ENCODE measurements at regions not wholly inside any gene's neighbourhood (a gene's known extent, or its start where the extent isn't known, plus 50 kb on each side); places are given as distances from the start of the nearest gene placed in this dataset.
"Not testable (repeated sequence)": the region's sequence is repeated elsewhere in the genome, so short reads cannot be mapped to it uniquely, and the experiment has no call there.

GRCh38 chr2:89853427-89853826 lies 1162.0 kb downstream of the RPIA start:
- H3K27ac Mint-ChIP-seq, CTCF ChIA-PET, H3K36me3 Mint-ChIP-seq, H3K9me3 Mint-ChIP-seq, H3K4me1 Mint-ChIP-seq, H3K27me3 Mint-ChIP-seq, H3K4me3 Mint-ChIP-seq, DNase-seq: not testable (repeated sequence)

GRCh38 chr2:89855752-89856151 lies 1164.3 kb downstream of the RPIA start:
- H3K27me3 Mint-ChIP-seq, H3K4me3 Mint-ChIP-seq, DNase-seq, H3K27ac Mint-ChIP-seq, H3K4me1 Mint-ChIP-seq, H3K9me3 Mint-ChIP-seq, H3K36me3 Mint-ChIP-seq, CTCF ChIA-PET: not testable (repeated sequence)

- H3K27ac Mint-ChIP-seq, CTCF ChIA-PET, H3K4me1 Mint-ChIP-seq, H3K27me3 Mint-ChIP-seq, H3K4me3 Mint-ChIP-seq, DNase-seq, H3K36me3 Mint-ChIP-seq, H3K9me3 Mint-ChIP-seq: not testable (repeated sequence)
Measured at GRCh38 chr2:89856305-89856704, 1164.8 kb downstream of the RPIA start.

GRCh38 chr2:89862164-89862563 lies 1170.7 kb downstream of the RPIA start:
- H3K4me1 Mint-ChIP-seq, H3K4me3 Mint-ChIP-seq, H3K27me3 Mint-ChIP-seq, DNase-seq, H3K9me3 Mint-ChIP-seq, H3K36me3 Mint-ChIP-seq, H3K27ac Mint-ChIP-seq, CTCF ChIA-PET: not testable (repeated sequence)

GRCh38 chr2:89863209-89863608 lies 1171.7 kb downstream of the RPIA start:
- not testable (repeated sequence) for H3K36me3 Mint-ChIP-seq, H3K4me3 Mint-ChIP-seq

GRCh38 chr2:89874810-89875595 lies 1183.5 kb downstream of the RPIA start:
- H3K27me3 Mint-ChIP-seq, H3K4me1 Mint-ChIP-seq, H3K27ac Mint-ChIP-seq, DNase-seq, CTCF ChIA-PET, H3K4me3 Mint-ChIP-seq, H3K36me3 Mint-ChIP-seq, H3K9me3 Mint-ChIP-seq: not testable (repeated sequence)

More at GRCh38 chr2:89863209-89863608, 1171.7 kb downstream of the RPIA start:
- H3K27me3 Mint-ChIP-seq, H3K27ac Mint-ChIP-seq, H3K4me1 Mint-ChIP-seq, H3K9me3 Mint-ChIP-seq, DNase-seq, CTCF ChIA-PET: not testable (repeated sequence)

- H3K4me1 Mint-ChIP-seq, CTCF ChIA-PET: not testable (repeated sequence)
Measured at GRCh38 chr2:89876445-89876844, 1185.0 kb downstream of the RPIA start.

GRCh38 chr2:89876878-89877277 lies 1185.4 kb downstream of the RPIA start:
- CTCF ChIA-PET, H3K27ac Mint-ChIP-seq, H3K4me1 Mint-ChIP-seq, H3K27me3 Mint-ChIP-seq, H3K9me3 Mint-ChIP-seq, H3K4me3 Mint-ChIP-seq, H3K36me3 Mint-ChIP-seq, DNase-seq: not testable (repeated sequence)

More at GRCh38 chr2:89876445-89876844, 1185.0 kb downstream of the RPIA start:
- DNase-seq, H3K27me3 Mint-ChIP-seq, H3K36me3 Mint-ChIP-seq, H3K27ac Mint-ChIP-seq, H3K4me3 Mint-ChIP-seq, H3K9me3 Mint-ChIP-seq: not testable (repeated sequence)

GRCh38 chr2:89882880-89883279 lies 1191.4 kb downstream of the RPIA start:
- H3K36me3 Mint-ChIP-seq, H3K27ac Mint-ChIP-seq, H3K9me3 Mint-ChIP-seq, CTCF ChIA-PET, DNase-seq, H3K4me1 Mint-ChIP-seq, H3K27me3 Mint-ChIP-seq, H3K4me3 Mint-ChIP-seq: not testable (repeated sequence)

GRCh38 chr2:89883624-89884023 lies 1192.2 kb downstream of the RPIA start:
- H3K27ac Mint-ChIP-seq, CTCF ChIA-PET, H3K4me3 Mint-ChIP-seq, H3K36me3 Mint-ChIP-seq, H3K27me3 Mint-ChIP-seq, DNase-seq, H3K9me3 Mint-ChIP-seq, H3K4me1 Mint-ChIP-seq: not testable (repeated sequence)

GRCh38 chr2:89885071-89885470 lies 1193.6 kb downstream of the RPIA start:
- H3K4me1 Mint-ChIP-seq, H3K4me3 Mint-ChIP-seq, CTCF ChIA-PET, DNase-seq, H3K9me3 Mint-ChIP-seq, H3K36me3 Mint-ChIP-seq, H3K27me3 Mint-ChIP-seq, H3K27ac Mint-ChIP-seq: not testable (repeated sequence)

GRCh38 chr2:89888693-89889092 lies 1197.2 kb downstream of the RPIA start:
- H3K27ac Mint-ChIP-seq, DNase-seq, H3K9me3 Mint-ChIP-seq, H3K4me3 Mint-ChIP-seq, H3K36me3 Mint-ChIP-seq, CTCF ChIA-PET, H3K27me3 Mint-ChIP-seq, H3K4me1 Mint-ChIP-seq: not testable (repeated sequence)

- H3K36me3 Mint-ChIP-seq, H3K4me1 Mint-ChIP-seq, H3K27ac Mint-ChIP-seq, CTCF ChIA-PET, H3K27me3 Mint-ChIP-seq, DNase-seq, H3K9me3 Mint-ChIP-seq, H3K4me3 Mint-ChIP-seq: not testable (repeated sequence)
Measured at GRCh38 chr2:89890185-89890773, 1198.8 kb downstream of the RPIA start.

GRCh38 chr2:89894988-89895387 lies 1203.5 kb downstream of the RPIA start:
- H3K27me3 Mint-ChIP-seq, H3K27ac Mint-ChIP-seq, H3K4me1 Mint-ChIP-seq, H3K4me3 Mint-ChIP-seq, H3K36me3 Mint-ChIP-seq, CTCF ChIA-PET, DNase-seq, H3K9me3 Mint-ChIP-seq: not testable (repeated sequence)

- H3K4me3 Mint-ChIP-seq, DNase-seq, H3K36me3 Mint-ChIP-seq, H3K4me1 Mint-ChIP-seq, CTCF ChIA-PET, H3K27ac Mint-ChIP-seq, H3K9me3 Mint-ChIP-seq, H3K27me3 Mint-ChIP-seq: not testable (repeated sequence)
Measured at GRCh38 chr2:89895629-89896028, 1204.2 kb downstream of the RPIA start.
